ENCODE measurements at regions not wholly inside any gene's neighbourhood (a gene's known extent, or its start where the extent isn't known, plus 50 kb on each side); places are given as distances from the start of the nearest gene placed in this dataset.
"Not testable (repeated sequence)": the region's sequence is repeated elsewhere in the genome, so short reads cannot be mapped to it uniquely, and the experiment has no call there.

GRCh38 chr2:58770846-58771245 lies 529.7 kb upstream of the FANCL start:
- no peak overlapping the region for H3K4me3 Mint-ChIP-seq
- H3K4me1 Mint-ChIP-seq (ENCODE audit: low read depth in 2 of 2), result no peaks in the 10 kb centered on the region
- H3K27ac Mint-ChIP-seq, result no peak overlapping the region
- H3K36me3 Mint-ChIP-seq, result no peaks in the 10 kb centered on the region
- ATAC-seq (no peak), DNase-seq (ENCODE audit: low spot score) (no peak)
- peaks cover 0 to 4% of the 10 kb centered on the region in 2 donors for H3K27me3 Mint-ChIP-seq
- no peaks in the 10 kb centered on the region for H3K9me3 Mint-ChIP-seq

- H3K4me3 Mint-ChIP-seq, result no peak overlapping the region
- ATAC-seq, result no peak
- DNase-seq (ENCODE audit: low spot score), result no peak
- H3K27ac Mint-ChIP-seq, result no peak overlapping the region
- no peaks in the 10 kb centered on the region for H3K36me3 Mint-ChIP-seq
- H3K9me3 Mint-ChIP-seq, result no peaks in the 10 kb centered on the region
- H3K4me1 Mint-ChIP-seq (ENCODE audit: low read depth in 2 of 2), result no peaks in the 10 kb centered on the region
- H3K27me3 Mint-ChIP-seq, result peaks cover 0 to 4% of the 10 kb centered on the region in 2 donors
Measured at GRCh38 chr2:58769864-58770234, 528.7 kb upstream of the FANCL start.

- Mint-ChIP-seq H3K36me3 (no peaks in the 10 kb centered on the region), H3K4me1 (ENCODE audit: low read depth in 2 of 2) (no peaks in the 10 kb centered on the region), H3K9me3 (no peaks in the 10 kb centered on the region), H3K27me3 (peaks cover 0 to 4% of the 10 kb centered on the region in 2 donors), H3K27ac (no peak overlapping the region), H3K4me3 (no peak overlapping the region)
- DNase-seq (ENCODE audit: low spot score) (no peak), ATAC-seq (no peak)
Measured at GRCh38 chr2:58769111-58769863, 528.2 kb upstream of the FANCL start.

GRCh38 chr2:58768715-58769080 lies 527.6 kb upstream of the FANCL start:
- peaks cover 0 to 4% of the 10 kb centered on the region in 2 donors for H3K27me3 Mint-ChIP-seq
- H3K27ac Mint-ChIP-seq, result no peak overlapping the region
- no peak overlapping the region for H3K4me3 Mint-ChIP-seq
- H3K36me3 Mint-ChIP-seq, result no peaks in the 10 kb centered on the region
- ATAC-seq, result no peak
- H3K4me1 Mint-ChIP-seq (ENCODE audit: low read depth in 2 of 2), result no peaks in the 10 kb centered on the region
- no peaks in the 10 kb centered on the region for H3K9me3 Mint-ChIP-seq
- DNase-seq (ENCODE audit: low spot score), result no peak

GRCh38 chr2:58767828-58768714 lies 526.9 kb upstream of the FANCL start:
- H3K36me3 Mint-ChIP-seq, result no peaks in the 10 kb centered on the region
- H3K4me3 Mint-ChIP-seq, result no peak overlapping the region
- H3K27ac Mint-ChIP-seq, result no peak overlapping the region
- peaks cover 0 to 4% of the 10 kb centered on the region in 2 donors for H3K27me3 Mint-ChIP-seq
- no peaks in the 10 kb centered on the region for H3K4me1 Mint-ChIP-seq (ENCODE audit: low read depth in 2 of 2)
- no peaks in the 10 kb centered on the region for H3K9me3 Mint-ChIP-seq
- ATAC-seq (no peak), DNase-seq (ENCODE audit: low spot score) (no peak)

GRCh38 chr2:58764338-58765104 lies 523.4 kb upstream of the FANCL start:
- Mint-ChIP-seq H3K27me3 (peaks cover 0 to 4% of the 10 kb centered on the region in 2 donors), H3K9me3 (no peaks in the 10 kb centered on the region), H3K4me3 (no peak overlapping the region), H3K4me1 (ENCODE audit: low read depth in 2 of 2) (no peaks in the 10 kb centered on the region), H3K36me3 (no peaks in the 10 kb centered on the region), H3K27ac (no peak overlapping the region)
- DNase-seq (ENCODE audit: low spot score) (no peak), ATAC-seq (no peak)

- Mint-ChIP-seq H3K27ac (no peak overlapping the region), H3K27me3 (no peaks in the 10 kb centered on the region), H3K9me3 (no peaks in the 10 kb centered on the region), H3K4me3 (no peak overlapping the region), H3K36me3 (no peaks in the 10 kb centered on the region), H3K4me1 (ENCODE audit: low read depth in 2 of 2) (peaks cover 0 to 3% of the 10 kb centered on the region in 2 donors)
- ATAC-seq (no peak), DNase-seq (ENCODE audit: low spot score) (no peak)
Measured at GRCh38 chr2:58762176-58762781, 521.2 kb upstream of the FANCL start.

GRCh38 chr2:58757971-58758370 lies 516.8 kb upstream of the FANCL start:
- Mint-ChIP-seq H3K4me1 (ENCODE audit: low read depth in 2 of 2) (peaks cover 5 to 6% of the 10 kb centered on the region in 2 donors), H3K4me3 (no peak overlapping the region), H3K9me3 (no peaks in the 10 kb centered on the region), H3K36me3 (no peaks in the 10 kb centered on the region), H3K27ac (no peak overlapping the region), H3K27me3 (no peaks in the 10 kb centered on the region)
- DNase-seq (ENCODE audit: low spot score) (no peak), ATAC-seq (peak in 1 of 2 donors; percentile 6)

- ATAC-seq (no peak), DNase-seq (ENCODE audit: low spot score) (no peak)
- Mint-ChIP-seq H3K36me3 (no peaks in the 10 kb centered on the region), H3K4me1 (ENCODE audit: low read depth in 2 of 2) (peaks cover 5 to 6% of the 10 kb centered on the region in 2 donors), H3K4me3 (no peak overlapping the region), H3K9me3 (no peaks in the 10 kb centered on the region), H3K27ac (no peak overlapping the region), H3K27me3 (no peaks in the 10 kb centered on the region)
Measured at GRCh38 chr2:58756336-58756735, 515.2 kb upstream of the FANCL start.

- H3K36me3 Mint-ChIP-seq; H3K27me3 Mint-ChIP-seq; ATAC-seq; H3K27ac Mint-ChIP-seq; DNase-seq (ENCODE audit: low spot score); H3K4me1 Mint-ChIP-seq (ENCODE audit: low read depth in 2 of 2); H3K4me3 Mint-ChIP-seq; H3K9me3 Mint-ChIP-seq: not testable (repeated sequence)
Measured at GRCh38 chr2:58752507-58752906, 511.4 kb upstream of the FANCL start.

GRCh38 chr2:58751676-58752075 lies 510.6 kb upstream of the FANCL start:
- H3K27me3 Mint-ChIP-seq; H3K27ac Mint-ChIP-seq; ATAC-seq; H3K9me3 Mint-ChIP-seq; H3K36me3 Mint-ChIP-seq; H3K4me3 Mint-ChIP-seq; H3K4me1 Mint-ChIP-seq (ENCODE audit: low read depth in 2 of 2); DNase-seq (ENCODE audit: low spot score): not testable (repeated sequence)

GRCh38 chr2:58749041-58749440 lies 507.9 kb upstream of the FANCL start:
- ATAC-seq (no peak), DNase-seq (ENCODE audit: low spot score) (no peak)
- Mint-ChIP-seq H3K27ac (no peak overlapping the region), H3K4me1 (ENCODE audit: low read depth in 2 of 2) (no peaks in the 10 kb centered on the region), H3K9me3 (no peaks in the 10 kb centered on the region), H3K27me3 (no peaks in the 10 kb centered on the region), H3K4me3 (no peak overlapping the region), H3K36me3 (no peaks in the 10 kb centered on the region)

- H3K9me3 Mint-ChIP-seq; H3K4me1 Mint-ChIP-seq (ENCODE audit: low read depth in 2 of 2); H3K27ac Mint-ChIP-seq; H3K4me3 Mint-ChIP-seq; DNase-seq (ENCODE audit: low spot score); ATAC-seq; H3K36me3 Mint-ChIP-seq; H3K27me3 Mint-ChIP-seq: not testable (repeated sequence)
Measured at GRCh38 chr2:58745334-58745733, 504.2 kb upstream of the FANCL start.

Measured in natural killer cell treated with Interleukin-12 subunit alpha and Interleukin-12 subunit beta and Interleukin-15 and Interleukin-18, amount 100 ng/mL, for 72 hours (primary cell).